Psoas muscle (tissue), 7 donors: ENCODE measurements at regions not wholly inside any gene's neighbourhood (a gene's known extent, or its start where the extent isn't known, plus 50 kb on each side); places are given as distances from the start of the nearest gene placed in this dataset.

Experiments used
- ATAC-seq, 4 donors: fragments of 200-7000 bp; cut with Tn5 transposase; one replicate each; pipeline ENCODE4 v1.9.1; 2020; ENCODE audit warnings: moderate library complexity in 3 of 4, mild to moderate bottlenecking in 2 of 4
- DNase-seq, 2 donors: peaks; one replicate each; pipeline ENCODE4 v3.0.0-alpha.2; 2020
- H3K27ac ChIP-seq: fragments of 200-600 bp; one replicate; pipeline ENCODE4 v1.8.0; 2022
- H3K27me3 ChIP-seq, 3 donors: fragments of 200-600 bp in 1 of 3; one replicate each; pipeline versions ENCODE4 v1.6.1 to v1.8.0; 2013 to 2022; ENCODE audit warnings: low read length in 2 of 3, mild to moderate bottlenecking in 2 of 3, moderate library complexity in 1 of 3; ENCODE audit not compliant: insufficient read depth in 3 of 3
- H3K36me3 ChIP-seq, 2 donors: fragments of 200-600 bp in 1 of 2; one replicate each; pipeline versions ENCODE4 v1.6.1 to v1.8.0; 2013 to 2022; ENCODE audit warnings: low read depth in 1 of 2, mild to moderate bottlenecking in 1 of 2, moderate library complexity in 1 of 2; ENCODE audit not compliant: insufficient read depth in 1 of 2
- H3K4me1 ChIP-seq: fragments of 200-600 bp; one replicate; pipeline ENCODE4 v1.8.0; 2022
- H3K4me3 ChIP-seq: fragments of 200-600 bp; one replicate; pipeline ENCODE4 v1.8.0; 2022; ENCODE audit warnings: mild to moderate bottlenecking
- H3K9me3 ChIP-seq: fragments of 200-600 bp; one replicate; pipeline ENCODE4 v1.8.0; 2022
- CTCF ChIP-seq: fragments of 200-600 bp; IDR thresholded peaks from one replicate; pipeline ENCODE4 v1.8.0; 2022; ENCODE audit warnings: antibody characterized with exemption
- WGBS, 3 donors: extraction: QIAGEN DNeasy Blood & Tissue Kit; methylation state at CpG; one replicate each; pipeline versions ENCODE4 v1.1.6 to v1.1.7; 2013; 5-methylcytosine and 5-hydroxymethylcytosine counted together
- intact Hi-C, 2 donors: fragments of 100-400 bp; cut with DNase I; formaldehyde crosslinking; loops; one replicate each; pipeline versions ENCODE4 v1.11.0 to v1.14.2; 2022
- donor health status: healthy with polysubstance abuse.
- donor health status: DM: no; HTN: no; CAD: no; lungs with moderate emphysema.
- donor health status: Bipolar disorder and iron deficiency.
- donor health status: healthy.
- donor health status: DM: yes; HTN: yes; CAD: no.
- donor health status: DM: no; HTN: no; CAD: no.
- donor health status: DM: yes; HTN: yes; CAD: no.

- no peak for ATAC-seq
These were observed 331.4 kb upstream of the SHH start for GRCh38 chr7:156143683-156144082.

GRCh38 chr7:156143158-156143557 lies 330.9 kb upstream of the SHH start:
- TF ChIP-seq CTCF, result no peak
- Histone ChIP-seq H3K36me3 (no peaks in the 10 kb centered on the region), H3K9me3 (no peaks in the 10 kb centered on the region), H3K27me3 (peaks cover 0 to 2% (median 0%) of the 10 kb centered on the region in 3 donors), H3K4me3 (no peak overlapping the region), H3K27ac (no peak overlapping the region), H3K4me1 (no peaks in the 10 kb centered on the region)
- ATAC-seq, result no peak
- WGBS, 3 donors, result 91 to 94% (median 93%) methylated on average over 23 to 25 of the region's 25 CpGs
- intact Hi-C loops, result no loop called here
- no peak for DNase-seq

More at GRCh38 chr7:156143683-156144082, 331.4 kb upstream of the SHH start:
- intact Hi-C loops, result no loop called here
- H3K27me3 ChIP-seq, result peaks cover 0 to 2% (median 0%) of the 10 kb centered on the region in 3 donors
- no peak overlapping the region for H3K27ac ChIP-seq
- no peak for TF ChIP-seq CTCF
- H3K36me3 ChIP-seq, result no peaks in the 10 kb centered on the region
- DNase-seq, result no peak
- no peaks in the 10 kb centered on the region for H3K4me1 ChIP-seq
- H3K9me3 ChIP-seq, result no peaks in the 10 kb centered on the region
- no peak overlapping the region for H3K4me3 ChIP-seq
- 62 to 71% (median 66%) methylated on average over 6 to 7 of the region's 7 CpGs for WGBS, 3 donors

- no peak for DNase-seq
These were observed 329.7 kb upstream of the SHH start for GRCh38 chr7:156141941-156142340.

GRCh38 chr7:156140896-156141295 lies 328.6 kb upstream of the SHH start:
- no peak overlapping the region for H3K27ac ChIP-seq
- ATAC-seq (no peak), DNase-seq (no peak)
- no peaks in the 10 kb centered on the region for H3K36me3 ChIP-seq
- no peak for TF ChIP-seq CTCF
- no peaks in the 10 kb centered on the region for H3K4me1 ChIP-seq
- no peaks in the 10 kb centered on the region for H3K9me3 ChIP-seq
- intact Hi-C loops, result no loop called here
- peaks cover 0 to 2% (median 0%) of the 10 kb centered on the region in 3 donors for H3K27me3 ChIP-seq
- WGBS, 3 donors, result 61 to 72% (median 63%) methylated on average over 6 of the region's 6 CpGs
- no peak overlapping the region for H3K4me3 ChIP-seq

More at GRCh38 chr7:156141941-156142340, 329.7 kb upstream of the SHH start:
- no peak overlapping the region for H3K27ac ChIP-seq
- H3K9me3 ChIP-seq, result no peaks in the 10 kb centered on the region
- H3K4me1 ChIP-seq, result no peaks in the 10 kb centered on the region
- H3K36me3 ChIP-seq, result no peaks in the 10 kb centered on the region
- H3K27me3 ChIP-seq, result peaks cover 0 to 2% (median 0%) of the 10 kb centered on the region in 3 donors
- 41 to 50% (median 45%) methylated on average over 7 of the region's 7 CpGs for WGBS, 3 donors
- intact Hi-C loops, result no loop called here
- no peak for TF ChIP-seq CTCF
- no peak overlapping the region for H3K4me3 ChIP-seq
- ATAC-seq, result no peak

- 30 to 40% (median 38%) methylated on average over 7 of the region's 7 CpGs for WGBS, 3 donors
- H3K27me3 ChIP-seq, result peaks cover 0 to 2% (median 0%) of the 10 kb centered on the region in 3 donors
- H3K27ac ChIP-seq, result no peak overlapping the region
- DNase-seq (no peak), ATAC-seq (no peak)
- H3K4me1 ChIP-seq, result no peaks in the 10 kb centered on the region
- H3K9me3 ChIP-seq, result no peaks in the 10 kb centered on the region
- H3K36me3 ChIP-seq, result no peaks in the 10 kb centered on the region
- no peak overlapping the region for H3K4me3 ChIP-seq
- intact Hi-C loops, result no loop called here
- no peak for TF ChIP-seq CTCF
These were observed 328.2 kb upstream of the SHH start for GRCh38 chr7:156140447-156140846.
